H9 (cell line): ENCODE measurements at regions not wholly inside any gene's neighbourhood (a gene's known extent, or its start where the extent isn't known, plus 50 kb on each side); places are given as distances from the start of the nearest gene placed in this dataset.

ENCODE experiments used
- DNase-seq: peaks from one replicate; pipeline ENCODE4 v3.0.0-alpha.2; 2017
- H2AFZ ChIP-seq: one replicate; pipeline ENCODE4 v1.6.1; 2013; ENCODE audit warnings: mild to moderate bottlenecking, low read length, control low read depth, moderate library complexity
- H2AK5ac ChIP-seq: 2 replicates; pipeline ENCODE4 v1.6.1; 2013; ENCODE audit warnings: low read length, control low read depth, mixed read lengths; ENCODE audit not compliant: insufficient read length
- H2BK120ac ChIP-seq: one replicate; pipeline ENCODE4 v1.6.1; 2013; ENCODE audit warnings: low read depth, mild to moderate bottlenecking, low read length, control low read depth, inconsistent platforms; ENCODE audit not compliant: poor library complexity, severe bottlenecking
- H2BK12ac ChIP-seq: 2 replicates; pipeline ENCODE4 v1.6.1; 2013; ENCODE audit warnings: low read length, control low read depth, mixed read lengths, low read depth; ENCODE audit not compliant: insufficient read length
- H2BK15ac ChIP-seq: 2 replicates; pipeline ENCODE4 v1.6.1; 2013; ENCODE audit warnings: low read depth, low read length, control low read depth
- H2BK20ac ChIP-seq: one replicate; pipeline ENCODE4 v1.6.1; 2013; ENCODE audit warnings: low read depth, mild to moderate bottlenecking, low read length, control low read depth, inconsistent platforms; ENCODE audit not compliant: poor library complexity, severe bottlenecking
- H2BK5ac ChIP-seq: 2 replicates; pipeline ENCODE4 v1.6.1; 2013; ENCODE audit warnings: low read length, control low read depth, mixed read lengths; ENCODE audit not compliant: insufficient read length
- H3K14ac ChIP-seq: 2 replicates; pipeline ENCODE4 v1.6.1; 2013; ENCODE audit warnings: low read length, control low read depth; ENCODE audit not compliant: insufficient read depth
- H3K18ac ChIP-seq: 2 replicates; pipeline ENCODE4 v1.6.1; 2013; ENCODE audit warnings: low read depth, mild to moderate bottlenecking, mixed read lengths, low read length, control low read depth; ENCODE audit not compliant: insufficient read length
- H3K23ac ChIP-seq: 2 replicates; pipeline ENCODE4 v1.6.1; 2013; ENCODE audit warnings: low read length, control low read depth, mixed read lengths, low read depth; ENCODE audit not compliant: insufficient read length
- H3K23me2 ChIP-seq: 2 replicates; pipeline ENCODE4 v1.6.1; 2013; ENCODE audit warnings: low read depth, mild to moderate bottlenecking, mixed read lengths, low read length, control low read depth; ENCODE audit not compliant: insufficient read length, poor library complexity, severe bottlenecking
- H3K27ac ChIP-seq: 2 replicates; pipeline ENCODE4 v1.5.1; 2013; ENCODE audit warnings: low read length, control low read depth, mixed read lengths, low read depth; ENCODE audit not compliant: insufficient read length
- H3K27me3 ChIP-seq: 2 replicates; pipeline ENCODE4 v1.6.1; 2013; ENCODE audit warnings: low read length, control low read depth, inconsistent platforms; ENCODE audit not compliant: insufficient read depth
- H3K4ac ChIP-seq: 2 replicates; pipeline ENCODE4 v1.6.1; 2013; ENCODE audit warnings: low read depth, mild to moderate bottlenecking, control low read depth, inconsistent platforms, low read length, moderate library complexity
- H3K4me1 ChIP-seq: 2 replicates; pipeline ENCODE4 v1.6.1; 2013; ENCODE audit warnings: low read length, control low read depth, inconsistent platforms; ENCODE audit not compliant: insufficient read depth
- H3K4me2 ChIP-seq: 2 replicates; pipeline ENCODE4 v1.6.1; 2013; ENCODE audit warnings: low read length, control low read depth, mixed read lengths; ENCODE audit not compliant: insufficient read length, insufficient read depth
- H3K56ac ChIP-seq: 2 replicates; pipeline ENCODE4 v1.6.1; 2013; ENCODE audit warnings: low read depth, mild to moderate bottlenecking, mixed read lengths, low read length, control low read depth; ENCODE audit not compliant: insufficient read length
- H3K79me1 ChIP-seq: 2 replicates; pipeline ENCODE4 v1.6.1; 2013; ENCODE audit warnings: low read depth, mild to moderate bottlenecking, moderate library complexity, low read length, control low read depth, inconsistent platforms; ENCODE audit not compliant: insufficient read depth, poor library complexity, severe bottlenecking
- H3K79me2 ChIP-seq: 2 replicates; pipeline ENCODE4 v1.6.1; 2013; ENCODE audit warnings: low read length, control low read depth, inconsistent platforms; ENCODE audit not compliant: insufficient read depth
- H3K9ac ChIP-seq: 2 replicates; pipeline ENCODE4 v1.6.1; 2013; ENCODE audit warnings: low read length, control low read depth, mixed read lengths; ENCODE audit not compliant: insufficient read length; ENCODE audit errors: extremely low read depth
- H3K9me3 ChIP-seq: one replicate; pipeline ENCODE4 v1.6.1; 2013; ENCODE audit warnings: low read depth, low read length, inconsistent platforms; ENCODE audit not compliant: control insufficient read depth
- H3T11ph ChIP-seq: one replicate; pipeline ENCODE4 v1.6.1; 2013; ENCODE audit warnings: mild to moderate bottlenecking, low read length, control low read depth, inconsistent platforms
- H4K20me1 ChIP-seq: one replicate; pipeline ENCODE4 v1.6.1; 2013; ENCODE audit not compliant: control insufficient read depth, insufficient read length, insufficient read depth
- H4K5ac ChIP-seq: 2 replicates; pipeline ENCODE4 v1.6.1; 2013; ENCODE audit warnings: low read depth, mild to moderate bottlenecking, mixed read lengths, low read length, control low read depth; ENCODE audit not compliant: insufficient read length
- H4K8ac ChIP-seq: replicated peaks from 2 replicates; pipeline ENCODE4 v1.6.1; 2013; ENCODE audit warnings: low read length, control low read depth, mixed read lengths, low read depth; ENCODE audit not compliant: insufficient read length
- H4K91ac ChIP-seq: 2 replicates; pipeline ENCODE4 v1.6.1; 2013; ENCODE audit warnings: low read depth, mild to moderate bottlenecking, moderate library complexity, mixed read lengths, low read length, control low read depth; ENCODE audit not compliant: insufficient read length
- H3K27ac Mint-ChIP-seq, 3 experiments: 2 replicates in 2 of 3; 3 replicates in 1 of 3; pipeline ENCODE4 v1.8.0; 2020 to 2021; ENCODE audit warnings: mixed read lengths in 3 of 3, mild to moderate bottlenecking in 1 of 3, moderate library complexity in 1 of 3
- H3K27me3 Mint-ChIP-seq: 2 replicates; pipeline ENCODE4 v1.8.0; 2021; ENCODE audit warnings: low read depth, mild to moderate bottlenecking, moderate library complexity, mixed read lengths
- H3K36me3 Mint-ChIP-seq, 3 experiments: 2 replicates in 2 of 3; 3 replicates in 1 of 3; pipeline ENCODE4 v1.8.0; 2020 to 2021; ENCODE audit warnings: low read depth in 3 of 3, mixed read lengths in 3 of 3; ENCODE audit not compliant: insufficient read depth in 1 of 3
- H3K4me1 Mint-ChIP-seq, 2 experiments: 2 replicates each; pipeline ENCODE4 v1.8.0; 2020; ENCODE audit warnings: mixed read lengths in 2 of 2
- H3K4me3 Mint-ChIP-seq, 2 experiments: 2 replicates in 1 of 2; 3 replicates in 1 of 2; pipeline ENCODE4 v1.8.0; 2020 to 2021; ENCODE audit warnings: mild to moderate bottlenecking in 2 of 2, mixed read lengths in 2 of 2, moderate library complexity in 1 of 2
- H3K9me3 Mint-ChIP-seq, 2 experiments: 2 replicates in 1 of 2; 3 replicates in 1 of 2; pipeline ENCODE4 v1.8.0; 2020; ENCODE audit warnings: mild to moderate bottlenecking in 2 of 2, mixed read lengths in 2 of 2, moderate library complexity in 1 of 2
- WGBS: extraction: QIAGEN DNeasy Blood & Tissue Kit; methylation state at CpG from one replicate; pipeline ENCODE4 v1.1.7; 2013; ENCODE audit warnings: missing lambda C conversion rate, low lambda C conversion rate, mixed read lengths; ENCODE audit not compliant: insufficient read length; ENCODE audit errors: extremely low coverage; 5-methylcytosine and 5-hydroxymethylcytosine counted together
- TF ChIP-seq, protein P1 (sequence below): fragments of 200-600 bp; sonication (generic); conservative IDR thresholded peaks from 3 replicates; pipeline ENCODE4 v1.8.0; 2021; ENCODE audit warnings: antibody characterized with exemption, mild to moderate bottlenecking

DNA sequence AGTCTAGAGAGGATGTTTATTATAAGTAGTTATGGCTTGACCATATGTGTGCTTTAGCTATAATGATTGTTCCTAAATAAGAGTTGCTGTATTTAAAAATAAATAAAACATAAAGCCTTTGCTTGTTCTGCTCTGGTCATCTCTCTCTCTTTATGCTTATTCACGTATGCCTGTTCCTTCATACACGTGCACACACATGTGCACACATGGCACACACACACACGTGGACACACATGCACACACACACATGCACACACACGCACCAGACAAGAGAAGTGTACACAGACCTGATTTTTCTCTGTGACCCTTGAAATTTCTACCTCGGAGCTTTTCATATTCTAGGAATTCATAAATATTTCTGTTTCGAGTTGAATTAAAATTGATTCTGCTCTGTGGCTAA lies 658.2 kb upstream of the SALL3 start:
- H3K9ac ChIP-seq = no peak overlapping the region
- H3K27me3 ChIP-seq = no peaks in the 10 kb centered on the region
- H3K14ac ChIP-seq = no peak overlapping the region
- no peak overlapping the region for H2AK5ac ChIP-seq
- no peak overlapping the region for H3K23ac ChIP-seq
- no peak for DNase-seq
- WGBS = no CpG with 5 or more reads among the region's 6 CpGs
- no peak overlapping the region for H2AFZ ChIP-seq
- H3K9me3 ChIP-seq = no peaks in the 10 kb centered on the region
- H4K91ac ChIP-seq = no peak overlapping the region
- no peaks in the 10 kb centered on the region for H3K79me2 ChIP-seq
- H3K27ac ChIP-seq = no peak overlapping the region
- H3T11ph ChIP-seq = no peak overlapping the region
- H2BK12ac ChIP-seq = no peak overlapping the region
- no peak overlapping the region for H2BK15ac ChIP-seq
- H4K20me1 ChIP-seq = no peaks in the 10 kb centered on the region
- no peak overlapping the region for H3K18ac ChIP-seq
- H3K23me2 ChIP-seq = no peaks in the 10 kb centered on the region
- H2BK5ac ChIP-seq = no peak overlapping the region
- Mint-ChIP-seq H3K27ac (no peak overlapping the region), H3K4me3 (no peak overlapping the region), H3K4me1 (no peaks in the 10 kb centered on the region), H3K36me3 (no peaks in the 10 kb centered on the region), H3K9me3 (no peaks in the 10 kb centered on the region; a peak in 1 of 5 replicates), H3K27me3 (peaks cover 3% of the 10 kb centered on the region)
- no peak overlapping the region for H4K5ac ChIP-seq
- TF ChIP-seq, protein P1, sequence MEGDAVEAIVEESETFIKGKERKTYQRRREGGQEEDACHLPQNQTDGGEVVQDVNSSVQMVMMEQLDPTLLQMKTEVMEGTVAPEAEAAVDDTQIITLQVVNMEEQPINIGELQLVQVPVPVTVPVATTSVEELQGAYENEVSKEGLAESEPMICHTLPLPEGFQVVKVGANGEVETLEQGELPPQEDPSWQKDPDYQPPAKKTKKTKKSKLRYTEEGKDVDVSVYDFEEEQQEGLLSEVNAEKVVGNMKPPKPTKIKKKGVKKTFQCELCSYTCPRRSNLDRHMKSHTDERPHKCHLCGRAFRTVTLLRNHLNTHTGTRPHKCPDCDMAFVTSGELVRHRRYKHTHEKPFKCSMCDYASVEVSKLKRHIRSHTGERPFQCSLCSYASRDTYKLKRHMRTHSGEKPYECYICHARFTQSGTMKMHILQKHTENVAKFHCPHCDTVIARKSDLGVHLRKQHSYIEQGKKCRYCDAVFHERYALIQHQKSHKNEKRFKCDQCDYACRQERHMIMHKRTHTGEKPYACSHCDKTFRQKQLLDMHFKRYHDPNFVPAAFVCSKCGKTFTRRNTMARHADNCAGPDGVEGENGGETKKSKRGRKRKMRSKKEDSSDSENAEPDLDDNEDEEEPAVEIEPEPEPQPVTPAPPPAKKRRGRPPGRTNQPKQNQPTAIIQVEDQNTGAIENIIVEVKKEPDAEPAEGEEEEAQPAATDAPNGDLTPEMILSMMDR = no peak
- H4K8ac ChIP-seq = no peak overlapping the region
- H2BK20ac ChIP-seq = no peak overlapping the region
- H3K56ac ChIP-seq = no peak overlapping the region
- H3K4ac ChIP-seq = no peak overlapping the region
- no peak overlapping the region for H3K4me2 ChIP-seq
- H2BK120ac ChIP-seq = no peak overlapping the region
- H3K79me1 ChIP-seq = no peaks in the 10 kb centered on the region
- no peaks in the 10 kb centered on the region for H3K4me1 ChIP-seq
